Gastroesophageal sphincter (tissue), 4 donors: ENCODE measurements at regions not wholly inside any gene's neighbourhood (a gene's known extent, or its start where the extent isn't known, plus 50 kb on each side); places are given as distances from the start of the nearest gene placed in this dataset.
"Not testable (repeated sequence)": the region's sequence is repeated elsewhere in the genome, so short reads cannot be mapped to it uniquely, and the experiment has no call there.

Experiments used
- ATAC-seq: fragments of 150-250 bp; one replicate; pipeline ENCODE4 v1.9.1; 2016; ENCODE audit warnings: mild to moderate bottlenecking, moderate library complexity
- H3K27ac ChIP-seq, 4 donors: fragments of 200-600 bp; sonication (generic) in 3 of 4; 1 replicate in 3 of 4; 2 replicates in 1 of 4; pipeline ENCODE4 v1.5.1; 2016 to 2019
- H3K27me3 ChIP-seq: fragments of 200-600 bp; sonication (generic); one replicate; pipeline ENCODE4 v1.5.1; 2019
- H3K36me3 ChIP-seq, 2 donors: fragments of 200-600 bp; sonication (generic); one replicate each; pipeline ENCODE4 v1.5.1; 2019; ENCODE audit warnings: control low read depth in 1 of 2
- H3K4me1 ChIP-seq, 3 donors: fragments of 200-600 bp; sonication (generic); 1 replicate in 2 of 3; 2 replicates in 1 of 3; pipeline ENCODE4 v1.5.1; 2016 to 2019; ENCODE audit warnings: control low read depth in 2 of 3
- H3K4me3 ChIP-seq, 2 donors: fragments of 200-600 bp; sonication (generic); one replicate each; pipeline ENCODE4 v1.5.1; 2019; ENCODE audit warnings: mild to moderate bottlenecking in 1 of 2, moderate library complexity in 1 of 2
- H3K9me3 ChIP-seq, 3 donors: fragments of 200-600 bp; sonication (generic); one replicate each; pipeline ENCODE4 v1.5.1; 2017 to 2019; ENCODE audit warnings: control low read depth in 2 of 3
- CTCF ChIP-seq, 4 experiments: fragments of 200-600 bp in 2 of 4; fragments of 450-650 bp in 2 of 4; sonication (generic) in 1 of 4; IDR thresholded peaks; one replicate each; pipeline ENCODE4 v1.5.1; 2017 to 2019; ENCODE audit warnings: antibody characterized with exemption in 4 of 4, mild to moderate bottlenecking in 2 of 4, moderate library complexity in 2 of 4
- EP300 ChIP-seq: sonication (generic); formaldehyde crosslinking; IDR thresholded peaks from one replicate; pipeline ENCODE4 v1.6.1; 2017; ENCODE audit warnings: antibody characterized with exemption, mild to moderate bottlenecking
- POLR2A ChIP-seq, 2 donors: fragments of 450-650 bp; IDR thresholded peaks; one replicate each; pipeline ENCODE4 v1.6.1; 2017; ENCODE audit warnings: antibody characterized with exemption in 2 of 2, mild to moderate bottlenecking in 2 of 2, moderate library complexity in 1 of 2
- POLR2AphosphoS5 ChIP-seq: sonication (generic); formaldehyde crosslinking; IDR thresholded peaks from one replicate; pipeline ENCODE4 v1.6.1; 2017; ENCODE audit warnings: antibody characterized with exemption
- WGBS, 2 donors: methylation state at CpG; one replicate each; pipeline ENCODE4 v1.1.5; 2018; ENCODE audit warnings: low coverage in 1 of 2; 5-methylcytosine and 5-hydroxymethylcytosine counted together

- H3K4me1 ChIP-seq = no peaks in the 10 kb centered on the region
- no peak for TF ChIP-seq POLR2AphosphoS5
- no peak for ATAC-seq
- 88 to 92% methylated on average over 4 of the region's 4 CpGs for WGBS, 2 donors
- H3K9me3 ChIP-seq = peaks cover 0 to 12% (median 0%) of the 10 kb centered on the region in 3 donors
- H3K4me3 ChIP-seq = no peak overlapping the region
- H3K36me3 ChIP-seq = no peaks in the 10 kb centered on the region
- no peak overlapping the region for H3K27ac ChIP-seq
- no peaks in the 10 kb centered on the region for H3K27me3 ChIP-seq
Observed at GRCh38 chr1:96886474-96886873, 164.9 kb downstream of the PTBP2 start.

DNA sequence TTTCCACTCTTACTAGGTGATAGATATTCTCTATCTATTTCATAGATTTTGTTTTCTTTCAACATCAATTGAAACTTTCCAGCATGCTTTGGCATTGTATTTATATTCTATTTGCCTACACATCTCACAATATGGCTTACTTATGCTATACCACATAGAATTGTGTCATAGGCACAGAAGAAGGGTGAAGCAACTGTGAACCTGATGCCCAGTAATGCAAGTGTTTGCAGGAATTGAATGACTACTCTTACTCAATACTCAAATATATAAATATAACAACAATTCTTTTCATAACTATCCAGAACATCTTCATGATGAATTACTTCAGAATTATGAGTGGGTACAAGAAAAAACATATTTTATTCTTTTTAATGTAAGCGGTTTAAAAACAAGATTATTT is 165.9 kb downstream of the PTBP2 start:
- no peaks in the 10 kb centered on the region for H3K27me3 ChIP-seq
- H3K4me1 ChIP-seq = no peaks in the 10 kb centered on the region
- no peaks in the 10 kb centered on the region for H3K36me3 ChIP-seq
- TF ChIP-seq POLR2AphosphoS5 = no peak
- peaks cover 0 to 12% (median 0%) of the 10 kb centered on the region in 3 donors for H3K9me3 ChIP-seq
- no peak for ATAC-seq
- WGBS, 2 donors = 89 to 94% methylated on average over 1 of the region's 1 CpG
- no peak overlapping the region for H3K4me3 ChIP-seq
- H3K27ac ChIP-seq = no peak overlapping the region

DNA sequence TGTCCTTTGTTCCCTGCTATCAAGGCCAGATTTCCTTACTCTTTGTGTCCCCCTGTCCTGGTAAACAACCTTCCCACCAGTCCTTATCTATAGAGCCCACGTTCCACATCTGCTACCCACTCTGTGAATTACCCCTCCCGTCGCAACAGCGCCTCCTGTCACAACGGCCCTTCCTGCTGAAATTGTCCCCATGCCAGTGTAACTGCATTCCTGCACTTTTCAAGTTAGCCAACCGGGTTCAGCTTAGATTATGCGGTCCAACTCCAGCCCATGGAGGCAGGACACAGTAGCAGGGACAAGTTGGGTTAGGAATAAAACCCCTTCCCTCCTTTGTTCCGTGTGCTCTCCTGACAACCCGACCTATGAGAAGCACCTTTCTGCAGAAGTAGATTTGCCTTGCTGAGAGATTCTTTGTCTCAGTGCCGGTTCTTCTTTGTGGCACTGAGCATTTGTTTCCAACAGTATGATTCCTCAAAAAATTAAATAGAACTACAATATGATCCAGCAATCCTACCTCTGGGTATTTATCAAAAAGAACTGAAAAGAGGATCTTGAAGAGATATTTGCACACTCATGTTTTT is 180.3 kb downstream of the PTBP2 start:
- Histone ChIP-seq H3K36me3 (no peaks in the 10 kb centered on the region), H3K27ac (no peak overlapping the region), H3K9me3 (peaks cover 0 to 12% (median 0%) of the 10 kb centered on the region in 3 donors), H3K27me3 (no peaks in the 10 kb centered on the region), H3K4me1 (no peaks in the 10 kb centered on the region), H3K4me3 (no peak overlapping the region)
- WGBS, 2 donors = 83 to 98% methylated on average over 5 to 6 of the region's 10 CpGs
- ATAC-seq = no peak
- no peak for TF ChIP-seq CTCF (IDR thresholded peaks at IDR 0.05)
- no peak for TF ChIP-seq POLR2A (IDR thresholded peaks at IDR 0.05)
- no peak for TF ChIP-seq POLR2AphosphoS5
- no peak for TF ChIP-seq EP300

DNA sequence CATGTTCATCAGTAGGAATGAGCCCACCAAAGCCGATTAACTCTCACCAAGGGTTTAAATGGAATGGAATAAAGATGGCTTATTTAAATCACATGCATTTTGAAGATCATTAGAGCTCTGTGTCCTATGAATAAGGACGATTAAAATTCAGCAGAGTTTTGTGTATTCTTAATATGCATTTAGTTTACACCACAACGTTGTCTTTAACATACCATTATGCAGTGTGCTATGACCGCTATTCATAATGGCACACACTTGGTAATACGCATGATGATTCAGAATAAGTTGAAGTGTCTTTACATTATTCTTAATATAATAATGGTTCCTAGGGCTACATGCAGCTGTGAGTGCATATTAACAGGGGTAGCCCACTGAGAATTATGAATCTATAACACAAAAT is 190.7 kb downstream of the PTBP2 start:
- H3K27ac ChIP-seq = no peak overlapping the region
- 83 to 95% methylated on average over 4 to 5 of the region's 5 CpGs for WGBS, 2 donors
- no peaks in the 10 kb centered on the region for H3K4me1 ChIP-seq
- no peaks in the 10 kb centered on the region for H3K9me3 ChIP-seq
- no peak for ATAC-seq
- H3K27me3 ChIP-seq = no peaks in the 10 kb centered on the region
- H3K4me3 ChIP-seq = no peak overlapping the region
- H3K36me3 ChIP-seq = no peaks in the 10 kb centered on the region
- TF ChIP-seq EP300 = no peak
- no peak for TF ChIP-seq POLR2AphosphoS5
- TF ChIP-seq POLR2A (IDR thresholded peaks at IDR 0.05) = no peak
- TF ChIP-seq CTCF (IDR thresholded peaks at IDR 0.05) = no peak

DNA sequence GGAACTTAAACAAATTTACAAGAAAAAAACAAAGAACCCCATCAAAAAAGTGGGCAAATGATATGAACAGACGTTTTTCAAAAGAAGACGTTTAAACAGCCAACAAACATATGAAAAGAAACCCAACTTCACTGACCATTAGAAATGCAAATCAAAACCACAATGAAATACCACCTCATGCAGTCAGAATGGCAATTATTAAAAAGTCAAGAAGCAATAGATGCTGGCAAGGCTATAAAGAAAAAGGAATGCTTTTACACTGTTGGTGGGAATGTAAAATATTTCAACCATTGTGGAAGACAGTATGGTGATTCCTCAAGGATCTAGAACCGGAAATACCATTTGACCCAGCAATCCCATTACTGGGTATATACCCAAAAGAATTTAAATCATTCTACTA is 194.1 kb downstream of the PTBP2 start:
- H3K4me1 ChIP-seq, ATAC-seq, H3K9me3 ChIP-seq, H3K27me3 ChIP-seq, H3K4me3 ChIP-seq, H3K27ac ChIP-seq, H3K36me3 ChIP-seq: not testable (repeated sequence)
- 74% methylated on average over 3 of the region's 3 CpGs; no CpG with 5 or more reads in 1 of the 2 donors for WGBS, 2 donors

- Histone ChIP-seq H3K4me1 (peaks cover 0 to 8% (median 0%) of the 10 kb centered on the region in 3 donors), H3K36me3 (no peaks in the 10 kb centered on the region), H3K9me3 (peaks cover 0 to 9% (median 0%) of the 10 kb centered on the region in 3 donors), H3K27me3 (no peaks in the 10 kb centered on the region), H3K4me3 (no peak overlapping the region), H3K27ac (no peak overlapping the region)
- no peak for TF ChIP-seq POLR2A (IDR thresholded peaks at IDR 0.05)
- TF ChIP-seq CTCF (IDR thresholded peaks at IDR 0.05) = no peak
- TF ChIP-seq POLR2AphosphoS5 = no peak
- no peak for TF ChIP-seq EP300
- ATAC-seq = no peak
- 5 to 14% methylated on average over 1 of the region's 1 CpG for WGBS, 2 donors
Observed at GRCh38 chr1:96918406-96918805, 196.8 kb downstream of the PTBP2 start.
